Endothelial cell of umbilical vein (primary cell): ENCODE measurements at regions not wholly inside any gene's neighbourhood (a gene's known extent, or its start where the extent isn't known, plus 50 kb on each side); places are given as distances from the start of the nearest gene placed in this dataset.
"Not testable (repeated sequence)": the region's sequence is repeated elsewhere in the genome, so short reads cannot be mapped to it uniquely, and the experiment has no call there.

Source experiments
- BruUV-seq: library from RNA; stranded (reverse); fragments of 400-500 nt; replicated peaks from 2 replicates; lab custom pipeline; 2021; lab: Mats Ljungman, UMichigan
- CTCF ChIA-PET: fragments of 300-600, 350-600 bp; sonication (Branson Sonifier 250); formaldehyde crosslinking; loops from one replicate; lab custom pipeline; 2021; ENCODE audit warnings: antibody characterized with exemption, inconsistent platforms; lab: Charles Lee
- POLR2A ChIA-PET: fragments of 300-600, 350-600 bp; sonication (Branson Sonifier 250); formaldehyde crosslinking; loops from one replicate; lab custom pipeline; 2021; ENCODE audit warnings: antibody characterized with exemption, inconsistent platforms; lab: Charles Lee
- DNase-seq: peaks from one replicate; pipeline ENCODE4 v3.0.0-alpha.2; 2011; ENCODE audit warnings: low read depth, low spot score
- FAIRE-seq: peaks from 2 replicates; lab custom pipeline; 2011; peaks lifted over from hg19 to GRCh38; lab: Jason Lieb, UNC
- H2AFZ ChIP-seq: 2 replicates; pipeline ENCODE4 v1.6.0; 2012; ENCODE audit warnings: low read depth, low read length, control low read depth, inconsistent platforms
- H3K27ac ChIP-seq: 2 replicates; pipeline ENCODE4 v1.5.1; 2011; ENCODE audit warnings: low read depth, mild to moderate bottlenecking, control low read depth, low read length, moderate library complexity; ENCODE audit not compliant: insufficient read depth
- H3K27me3 ChIP-seq, 2 experiments: 2 replicates each; pipeline versions ENCODE4 v1.6.0 to v1.6.1; 2011; ENCODE audit warnings: low read length in 2 of 2, mixed read lengths in 1 of 2; ENCODE audit not compliant: control insufficient read depth in 2 of 2, insufficient read depth in 2 of 2
- H3K36me3 ChIP-seq, 2 experiments: 2 replicates in 1 of 2; 3 replicates in 1 of 2; pipeline ENCODE4 v1.5.1; 2011; ENCODE audit warnings: low read length in 2 of 2, mild to moderate bottlenecking in 1 of 2, moderate library complexity in 1 of 2; ENCODE audit not compliant: control insufficient read depth in 2 of 2, insufficient read depth in 2 of 2; ENCODE audit errors: extremely low read depth in 1 of 2
- H3K4me1 ChIP-seq: 3 replicates; pipeline ENCODE4 v1.5.1; 2011; ENCODE audit warnings: mild to moderate bottlenecking, low read length; ENCODE audit not compliant: control insufficient read depth, insufficient read depth; ENCODE audit errors: extremely low read depth
- H3K4me2 ChIP-seq: 2 replicates; pipeline ENCODE4 v1.6.1; 2011; ENCODE audit warnings: low read length, control low read depth, mixed read lengths; ENCODE audit not compliant: insufficient read depth
- H3K4me3 ChIP-seq, 3 experiments: fragments of 200-600 bp in 1 of 3; sonication (generic), shearing (Covaris generic) in 1 of 3; replicated peaks in 1 of 3; 2 replicates each; pipeline ENCODE4 v1.5.1; 2011 to 2016; ENCODE audit warnings: control low read depth in 3 of 3, low read length in 3 of 3, mild to moderate bottlenecking in 2 of 3, inconsistent platforms in 1 of 3, low read depth in 1 of 3, moderate library complexity in 1 of 3; ENCODE audit not compliant: insufficient read depth in 1 of 3
- H3K79me2 ChIP-seq: 2 replicates; pipeline ENCODE4 v1.6.0; 2012; ENCODE audit warnings: low read length, inconsistent platforms; ENCODE audit not compliant: control insufficient read depth, insufficient read depth
- H3K9ac ChIP-seq: replicated peaks from 2 replicates; pipeline ENCODE3; 2011; ENCODE audit warnings: low read length, control low read depth; ENCODE audit not compliant: insufficient read depth; ENCODE audit errors: extremely low read depth
- H3K9me1 ChIP-seq: replicated peaks from 3 replicates; pipeline ENCODE4 v1.6.0; 2011; ENCODE audit warnings: mild to moderate bottlenecking, low read length; ENCODE audit not compliant: control insufficient read depth, insufficient read depth; ENCODE audit errors: extremely low read depth
- H3K9me3 ChIP-seq: replicated peaks from 2 replicates; pipeline ENCODE4 v1.5.1; 2012; ENCODE audit warnings: low read length, inconsistent platforms; ENCODE audit not compliant: control insufficient read depth, insufficient read depth
- H4K20me1 ChIP-seq: replicated peaks from 2 replicates; pipeline ENCODE3; 2011; ENCODE audit warnings: mild to moderate bottlenecking, low read length; ENCODE audit not compliant: control insufficient read depth, insufficient read depth; ENCODE audit errors: extremely low read depth
- CTCF ChIP-seq, 2 donors: IDR thresholded peaks; 1 replicate in 1 of 2; 2 replicates in 1 of 2; pipeline ENCODE4 v1.5.1; 2011; ENCODE audit warnings: low read length in 2 of 2, mild to moderate bottlenecking in 2 of 2, moderate library complexity in 2 of 2, control low read depth in 1 of 2, inconsistent platforms in 1 of 2, low read depth in 1 of 2; ENCODE audit not compliant: insufficient read depth in 1 of 2; ENCODE audit errors: extremely low read depth in 1 of 2
- EZH2 ChIP-seq: IDR thresholded peaks from 2 replicates; pipeline ENCODE4 v1.6.1; 2012; ENCODE audit warnings: borderline replicate concordance, low read depth, mild to moderate bottlenecking, moderate library complexity, low read length, inconsistent platforms; ENCODE audit not compliant: severe bottlenecking
- FOS ChIP-seq: IDR thresholded peaks from 2 replicates; pipeline ENCODE4 v1.6.1; 2011; ENCODE audit warnings: mild to moderate bottlenecking, low read length, moderate library complexity, borderline replicate concordance; ENCODE audit not compliant: insufficient read depth
- GATA2 ChIP-seq: IDR thresholded peaks from 2 replicates; pipeline ENCODE4 v1.7.0; 2011; ENCODE audit warnings: low read depth, mild to moderate bottlenecking, moderate library complexity, mixed read lengths, low read length; ENCODE audit not compliant: insufficient read length, insufficient read depth
- JUN ChIP-seq: IDR thresholded peaks from 2 replicates; pipeline ENCODE4 v1.6.1; 2011; ENCODE audit warnings: borderline replicate concordance, low read depth; ENCODE audit not compliant: insufficient read length, insufficient read depth
- MAX ChIP-seq: IDR thresholded peaks from 2 replicates; pipeline ENCODE4 v1.6.1; 2011; ENCODE audit not compliant: insufficient read depth, insufficient read length
- MYC ChIP-seq: IDR thresholded peaks from one replicate; pipeline ENCODE4 v1.6.1; 2011; ENCODE audit warnings: mild to moderate bottlenecking, low read depth, low read length
- POLR2AphosphoS5 ChIP-seq: IDR thresholded peaks from 2 replicates; pipeline ENCODE4 v1.6.1; 2012; ENCODE audit warnings: low read depth, mild to moderate bottlenecking, control low read depth, low read length, moderate library complexity; ENCODE audit not compliant: insufficient read depth
- dilution Hi-C: fragments of 300-500 bp; cut with MboI; formaldehyde crosslinking; loops from one replicate; pipeline ENCODE4 v1.15.0; 2019; ENCODE audit warnings: low sequenced_read_pairs; ENCODE audit not compliant: extremely low pct_ligation_motif_present
- intact Hi-C: fragments of 100-400 bp; cut with micrococcal nuclease; formaldehyde crosslinking; loops from one replicate; pipeline ENCODE4 v1.10.0; 2022

GRCh38 chr2:61593648-61594047 is 55.5 kb upstream of the XPO1 start:
- H3K4me3 ChIP-seq, intact Hi-C loops, H3K36me3 ChIP-seq, dilution Hi-C loops, H3K9me1 ChIP-seq, H3K4me1 ChIP-seq, H2AFZ ChIP-seq, FAIRE-seq, BruUV-seq, H3K79me2 ChIP-seq, POLR2A ChIA-PET, CTCF ChIA-PET, H3K27ac ChIP-seq, DNase-seq, H3K27me3 ChIP-seq, H3K9ac ChIP-seq, H3K9me3 ChIP-seq, H3K4me2 ChIP-seq, H4K20me1 ChIP-seq: not testable (repeated sequence)

GRCh38 chr2:61590214-61590613 is 52.1 kb upstream of the XPO1 start:
- no TSS peak for BruUV-seq
- Histone ChIP-seq H3K9ac (no peak overlapping the region), H3K79me2 (no peaks in the 10 kb centered on the region), H2AFZ (no peak overlapping the region), H3K4me3 (no peak overlapping the region), H4K20me1 (no peaks in the 10 kb centered on the region), H3K9me1 (no peaks in the 10 kb centered on the region), H3K27ac (no peak overlapping the region), H3K27me3 (no peaks in the 10 kb centered on the region), H3K9me3 (no peaks in the 10 kb centered on the region), H3K4me2 (no peak overlapping the region), H3K4me1 (no peaks in the 10 kb centered on the region), H3K36me3 (no peaks in the 10 kb centered on the region)
- intact Hi-C loops (no loop called here), dilution Hi-C loops (no loop called here)
- POLR2A ChIA-PET, result no interaction called here
- CTCF ChIA-PET, result no interaction called here
- TF ChIP-seq JUN (no peak), POLR2AphosphoS5 (no peak), CTCF (IDR thresholded peaks at IDR 0.05; ENCODE audit: extremely low read depth in 1 of 2, insufficient read depth in 1 of 2, low read depth in 1 of 2, low read length in 2 of 2) (no peak), EZH2 (no peak), MAX (no peak), MYC (no peak), GATA2 (no peak), FOS (no peak)
- no peak for FAIRE-seq
- no peak for DNase-seq
